IMR-90 (cell line): ENCODE measurements at regions not wholly inside any gene's neighbourhood (a gene's known extent, or its start where the extent isn't known, plus 50 kb on each side); places are given as distances from the start of the nearest gene placed in this dataset.
"Not testable (repeated sequence)": the region's sequence is repeated elsewhere in the genome, so short reads cannot be mapped to it uniquely, and the experiment has no call there.

Experiments
- ATAC-seq: fragments of 200-7000 bp; cut with Tn5 transposase; 2 replicates; pipeline ENCODE4 v1.9.1; 2020; ENCODE audit warnings: low read depth, mild to moderate bottlenecking, moderate library complexity
- BruUV-seq: library from RNA; stranded (reverse); fragments of 400-500 nt; replicated peaks from 2 replicates; lab custom pipeline; 2021; lab: Mats Ljungman, UMichigan
- CTCF ChIA-PET: fragments of 300-600 bp; formaldehyde crosslinking; extraction: SDS; loops from one replicate; lab custom pipeline; 2021; ENCODE audit warnings: antibody characterized with exemption; lab: Yijun Ruan, JAX
- POLR2A ChIA-PET: fragments of 300-600 bp; sonication (Branson Sonifier 250); formaldehyde crosslinking; loops from one replicate; lab custom pipeline; 2022; ENCODE audit warnings: antibody characterized with exemption; ENCODE audit not compliant: unreplicated experiment; lab: Charles Lee
- DNase-seq: peaks from one replicate; pipeline ENCODE4 v3.0.0; 2013
- H2AFZ ChIP-seq: replicated peaks from 2 replicates; pipeline ENCODE3; 2013; ENCODE audit warnings: low read length, mild to moderate bottlenecking; ENCODE audit not compliant: poor library complexity
- H2AK5ac ChIP-seq: 2 replicates; pipeline ENCODE4 v1.6.1; 2013; ENCODE audit warnings: low read depth, low read length, inconsistent platforms
- H2AK9ac ChIP-seq: replicated peaks from 2 replicates; pipeline ENCODE3; 2013; ENCODE audit warnings: mild to moderate bottlenecking, low read depth, low read length, moderate library complexity; ENCODE audit not compliant: poor library complexity
- H2BK120ac ChIP-seq: 2 replicates; pipeline ENCODE4 v1.6.1; 2013; ENCODE audit warnings: low read depth, low read length, inconsistent platforms
- H2BK15ac ChIP-seq: 3 replicates; pipeline ENCODE4 v1.6.1; 2013; ENCODE audit warnings: low read depth, low read length, inconsistent platforms
- H2BK20ac ChIP-seq: 2 replicates; pipeline ENCODE4 v1.6.1; 2013; ENCODE audit warnings: low read depth, mild to moderate bottlenecking, inconsistent platforms, low read length, moderate library complexity
- H2BK5ac ChIP-seq: 2 replicates; pipeline ENCODE4 v1.6.1; 2013; ENCODE audit warnings: mild to moderate bottlenecking, low read depth, low read length, inconsistent platforms; ENCODE audit not compliant: poor library complexity, severe bottlenecking
- H3K14ac ChIP-seq: replicated peaks from 2 replicates; pipeline ENCODE4 v1.6.1; 2013; ENCODE audit warnings: low read depth, low read length, inconsistent platforms
- H3K18ac ChIP-seq: 2 replicates; pipeline ENCODE4 v1.6.1; 2013; ENCODE audit warnings: low read depth, low read length, control low read depth
- H3K23ac ChIP-seq: 2 replicates; pipeline ENCODE4 v1.6.1; 2013; ENCODE audit warnings: low read depth, low read length, inconsistent platforms
- H3K27ac ChIP-seq: 2 replicates; pipeline ENCODE4 v1.5.1; 2013; ENCODE audit warnings: mild to moderate bottlenecking, control low read depth, low read length; ENCODE audit not compliant: insufficient read depth
- H3K27me3 ChIP-seq: 2 replicates; pipeline ENCODE4 v1.6.1; 2013; ENCODE audit warnings: low read length; ENCODE audit not compliant: control insufficient read depth, insufficient read depth
- H3K36me3 ChIP-seq: 2 replicates; pipeline ENCODE4 v1.6.1; 2013; ENCODE audit warnings: low read length, mixed read lengths; ENCODE audit not compliant: control insufficient read depth, insufficient read depth
- H3K4ac ChIP-seq: 2 replicates; pipeline ENCODE4 v1.6.1; 2013; ENCODE audit warnings: low read depth, low read length, inconsistent platforms
- H3K4me1 ChIP-seq: 2 replicates; pipeline ENCODE4 v1.6.1; 2013; ENCODE audit warnings: low read length, mixed read lengths; ENCODE audit not compliant: control insufficient read depth, insufficient read depth
- H3K4me2 ChIP-seq: 2 replicates; pipeline ENCODE4 v1.6.1; 2013; ENCODE audit warnings: low read depth, mild to moderate bottlenecking, control low read depth, low read length, moderate library complexity
- H3K4me3 ChIP-seq: 2 replicates; pipeline ENCODE4 v1.5.1; 2013; ENCODE audit warnings: low read depth, mild to moderate bottlenecking, control low read depth, low read length, moderate library complexity; ENCODE audit not compliant: insufficient read depth
- H3K56ac ChIP-seq: 2 replicates; pipeline ENCODE4 v1.6.1; 2013; ENCODE audit warnings: low read length, inconsistent platforms; ENCODE audit not compliant: insufficient read depth; ENCODE audit errors: extremely low read depth
- H3K79me1 ChIP-seq, 2 experiments: 2 replicates each; pipeline ENCODE4 v1.6.1; 2013; ENCODE audit warnings: low read length in 2 of 2, inconsistent platforms in 1 of 2, low read depth in 1 of 2
- H3K9ac ChIP-seq: 2 replicates; pipeline ENCODE4 v1.6.1; 2013; ENCODE audit warnings: low read depth, low read length, control low read depth
- H3K9me1 ChIP-seq: 2 replicates; pipeline ENCODE4 v1.6.1; 2013; ENCODE audit warnings: low read length, inconsistent platforms; ENCODE audit not compliant: insufficient read depth
- H3K9me3 ChIP-seq: 2 replicates; pipeline ENCODE4 v1.6.1; 2013; ENCODE audit warnings: low read length; ENCODE audit not compliant: control insufficient read depth, insufficient read depth
- H4K20me1 ChIP-seq: 2 replicates; pipeline ENCODE4 v1.6.1; 2013; ENCODE audit warnings: low read length, inconsistent platforms; ENCODE audit not compliant: insufficient read depth
- H4K5ac ChIP-seq: 2 replicates; pipeline ENCODE4 v1.6.1; 2013; ENCODE audit warnings: mild to moderate bottlenecking, low read depth, low read length, control low read depth
- H4K8ac ChIP-seq, 2 experiments: 2 replicates each; pipeline ENCODE4 v1.6.1; 2013; ENCODE audit warnings: low read depth in 2 of 2, low read length in 2 of 2, control low read depth in 1 of 2, inconsistent platforms in 1 of 2
- H4K91ac ChIP-seq: 2 replicates; pipeline ENCODE4 v1.6.1; 2013; ENCODE audit warnings: low read depth, low read length, inconsistent platforms; ENCODE audit not compliant: insufficient read depth
- WGBS, 2 experiments: methylation state at CpG; one replicate each; pipeline versions ENCODE4 v1.1.5 to v1.1.7; 2013; ENCODE audit warnings: missing lambda C conversion rate in 2 of 2; ENCODE audit not compliant: insufficient read length in 1 of 2; ENCODE audit errors: extremely low coverage in 2 of 2; 5-methylcytosine and 5-hydroxymethylcytosine counted together
- dilution Hi-C: fragments of 300-500 bp; cut with HindIII; formaldehyde crosslinking; loops from one replicate; pipeline ENCODE4 v1.14.3; 2018; ENCODE audit warnings: low sequenced_read_pairs; ENCODE audit not compliant: unreplicated experiment
- in situ Hi-C: fragments of 300-500 bp; cut with MboI; formaldehyde crosslinking; loops from 3 replicates; pipeline ENCODE4 v1.14.3; 2019; ENCODE audit warnings: low sequenced_read_pairs, inconsistent platforms, mixed read lengths
- intact Hi-C: fragments of 100-400 bp; cut with micrococcal nuclease; formaldehyde crosslinking; loops from 2 replicates; pipeline ENCODE4 v1.10.0; 2022

GRCh38 chr3:91448379-91448778 is 2341.0 kb downstream of the EPHA3 start:
- H2AFZ ChIP-seq, CTCF ChIA-PET, H2AK9ac ChIP-seq, H4K5ac ChIP-seq, H3K18ac ChIP-seq, H3K9me1 ChIP-seq, H3K36me3 ChIP-seq, H3K4me3 ChIP-seq, in situ Hi-C loops, H3K27ac ChIP-seq, H4K20me1 ChIP-seq, ATAC-seq, H2BK5ac ChIP-seq, H3K9me3 ChIP-seq, H2BK20ac ChIP-seq, intact Hi-C loops, H3K27me3 ChIP-seq, H3K4me1 ChIP-seq, H3K4me2 ChIP-seq, H3K79me1 ChIP-seq, H4K91ac ChIP-seq, H3K23ac ChIP-seq, H2BK15ac ChIP-seq, H3K4ac ChIP-seq, dilution Hi-C loops, BruUV-seq, H3K14ac ChIP-seq, H4K8ac ChIP-seq, H3K56ac ChIP-seq, DNase-seq, H2BK120ac ChIP-seq, H2AK5ac ChIP-seq, H3K9ac ChIP-seq, POLR2A ChIA-PET: not testable (repeated sequence)
- no CpG with 5 or more reads among the region's 2 CpGs for WGBS, 2 experiments

GRCh38 chr3:91466517-91466916 is 2359.1 kb downstream of the EPHA3 start:
- H3K4me1 ChIP-seq, H3K18ac ChIP-seq, H4K5ac ChIP-seq, POLR2A ChIA-PET, CTCF ChIA-PET, H4K8ac ChIP-seq, DNase-seq, H3K9me1 ChIP-seq, H3K4ac ChIP-seq, in situ Hi-C loops, H3K14ac ChIP-seq, H2BK120ac ChIP-seq, H2AK9ac ChIP-seq, H3K9me3 ChIP-seq, ATAC-seq, H3K23ac ChIP-seq, intact Hi-C loops, H2BK20ac ChIP-seq, H4K20me1 ChIP-seq, H4K91ac ChIP-seq, BruUV-seq, H3K9ac ChIP-seq, H3K56ac ChIP-seq, H3K27me3 ChIP-seq, H2BK5ac ChIP-seq, H3K79me1 ChIP-seq, H3K27ac ChIP-seq, H2AFZ ChIP-seq, dilution Hi-C loops, H2AK5ac ChIP-seq, H3K4me3 ChIP-seq, H3K36me3 ChIP-seq, H2BK15ac ChIP-seq, H3K4me2 ChIP-seq: not testable (repeated sequence)
- no CpG with 5 or more reads among the region's 1 CpG for WGBS, 2 experiments
